Stomach (tissue), 4 donors: ENCODE measurements at regions not wholly inside any gene's neighbourhood (a gene's known extent, or its start where the extent isn't known, plus 50 kb on each side); places are given as distances from the start of the nearest gene placed in this dataset.

Experiments
- CTCF ChIP-seq, 7 experiments: fragments of 450-650 bp in 4 of 7; fragments of 200-600 bp in 3 of 7; sonication (generic) in 3 of 7; IDR thresholded peaks; one replicate each; pipeline ENCODE4 v1.5.1; 2016 to 2019; ENCODE audit warnings: antibody characterized with exemption in 7 of 7, control low read depth in 2 of 7, mild to moderate bottlenecking in 1 of 7
- EP300 ChIP-seq: sonication (generic); formaldehyde crosslinking; IDR thresholded peaks from one replicate; pipeline ENCODE4 v1.6.1; 2017; ENCODE audit warnings: antibody characterized with exemption
- POLR2A ChIP-seq, 4 donors: fragments of 450-650 bp; IDR thresholded peaks; one replicate each; pipeline ENCODE4 v1.6.1; 2016; ENCODE audit warnings: antibody characterized with exemption in 4 of 4, control low read depth in 2 of 4, mild to moderate bottlenecking in 1 of 4, moderate library complexity in 1 of 4
- POLR2AphosphoS5 ChIP-seq, 3 donors: sonication (generic); formaldehyde crosslinking; IDR thresholded peaks; one replicate each; pipeline ENCODE4 v1.6.1; 2016; ENCODE audit warnings: antibody characterized with exemption in 3 of 3

DNA sequence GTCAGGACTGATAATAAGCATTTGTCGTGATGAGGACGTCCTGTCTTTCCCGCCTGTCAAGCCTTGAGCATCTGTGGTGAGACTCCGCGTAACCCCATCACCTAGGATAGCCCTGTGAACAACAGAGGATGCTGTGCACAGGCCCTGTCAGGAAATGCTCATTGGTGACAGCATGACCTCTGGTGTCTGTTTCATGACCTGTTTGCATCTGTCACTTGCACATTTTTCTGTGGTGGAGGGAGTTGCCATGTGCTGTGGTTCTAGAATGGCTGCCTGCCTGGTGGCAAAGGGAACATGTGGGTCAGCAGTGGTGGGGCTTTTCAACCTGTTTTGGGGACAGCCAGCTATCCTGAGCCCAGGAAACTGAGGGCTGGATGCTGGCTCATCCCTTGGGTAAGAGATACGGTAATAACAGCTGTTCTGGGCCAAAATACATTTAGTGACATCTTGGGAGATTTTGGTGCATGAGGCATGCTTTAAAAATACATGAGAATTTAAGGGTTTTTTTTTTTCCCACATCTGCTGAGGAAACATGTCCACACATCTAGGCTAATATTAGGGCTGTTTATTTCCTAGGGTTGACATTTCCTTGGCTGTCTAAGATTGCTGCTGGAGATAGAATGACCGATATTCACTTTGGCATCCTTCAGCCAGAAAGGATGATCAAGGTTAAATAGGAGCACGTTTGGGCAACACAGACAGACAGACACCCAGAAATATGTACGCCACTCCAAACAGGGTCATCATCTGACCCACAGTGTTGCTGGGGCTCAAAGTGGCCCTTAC, 52.9 kb downstream of the KCNC4 start:
- TF ChIP-seq POLR2AphosphoS5 (IDR thresholded peaks at IDR 0.05) (no peak), CTCF (IDR thresholded peaks at IDR 0.05) (no peak), POLR2A (IDR thresholded peaks at IDR 0.05) (no peak), EP300 (no peak)
